ENCODE measurements at regions not wholly inside any gene's neighbourhood (a gene's known extent, or its start where the extent isn't known, plus 50 kb on each side); places are given as distances from the start of the nearest gene placed in this dataset.

DNA sequence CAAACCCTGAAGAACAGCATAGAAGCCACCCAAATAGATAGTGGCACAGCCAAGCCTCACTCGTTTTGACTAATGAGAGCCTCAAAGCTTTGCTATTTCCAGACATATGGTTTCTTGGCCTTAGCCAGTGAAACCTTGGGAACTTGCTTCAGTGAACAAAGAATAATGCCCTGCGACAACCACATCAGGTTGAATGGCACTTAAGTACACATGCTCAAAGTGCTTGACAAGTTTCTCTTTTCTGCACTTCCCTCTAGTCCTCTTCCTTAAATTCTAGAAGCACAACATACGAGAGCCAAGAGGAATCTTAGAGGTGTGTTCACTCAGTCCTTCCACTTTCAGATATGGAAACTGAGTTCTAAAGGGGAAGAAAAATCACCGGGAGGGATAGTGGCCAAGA, 258.3 kb downstream of the HAUS1 start:
- Mint-ChIP-seq H3K27me3 (ENCODE audit: insufficient read depth, low read depth) (peaks cover 5% of the 10 kb centered on the region), H3K36me3 (peaks cover 46% of the 10 kb centered on the region), H3K4me1 (peaks cover 20% of the 10 kb centered on the region), H3K27ac (no peak overlapping the region), H3K9me3 (peaks cover 17% of the 10 kb centered on the region), H3K4me3 (no peak overlapping the region)
- Histone ChIP-seq H3K79me2 (ENCODE audit: low read depth) (no peaks in the 10 kb centered on the region), H2AFZ (replicated peaks) (no peak overlapping the region), H3F3A (ENCODE audit: low read depth) (no peaks in the 10 kb centered on the region), H3K4me2 (no peak overlapping the region), H4K20me1 (ENCODE audit: low read depth) (peaks cover 33% of the 10 kb centered on the region), H3K27me3 (no peaks in the 10 kb centered on the region), H3K4me1 (peaks cover 6% of the 10 kb centered on the region), H3K9ac (no peak overlapping the region), H3K9me3 (ENCODE audit: low read depth) (no peaks in the 10 kb centered on the region), H3K27ac (no peak overlapping the region), H3K4me3 (no peak overlapping the region), H3K36me3 (no peaks in the 10 kb centered on the region)
- TF ChIP-seq EZH2phosphoT487 (IDR thresholded peaks at IDR 0.05) (no peak), EZH2 (IDR thresholded peaks at IDR 0.05) (no peak)
- TF ChIP-seq, protein P1, sequence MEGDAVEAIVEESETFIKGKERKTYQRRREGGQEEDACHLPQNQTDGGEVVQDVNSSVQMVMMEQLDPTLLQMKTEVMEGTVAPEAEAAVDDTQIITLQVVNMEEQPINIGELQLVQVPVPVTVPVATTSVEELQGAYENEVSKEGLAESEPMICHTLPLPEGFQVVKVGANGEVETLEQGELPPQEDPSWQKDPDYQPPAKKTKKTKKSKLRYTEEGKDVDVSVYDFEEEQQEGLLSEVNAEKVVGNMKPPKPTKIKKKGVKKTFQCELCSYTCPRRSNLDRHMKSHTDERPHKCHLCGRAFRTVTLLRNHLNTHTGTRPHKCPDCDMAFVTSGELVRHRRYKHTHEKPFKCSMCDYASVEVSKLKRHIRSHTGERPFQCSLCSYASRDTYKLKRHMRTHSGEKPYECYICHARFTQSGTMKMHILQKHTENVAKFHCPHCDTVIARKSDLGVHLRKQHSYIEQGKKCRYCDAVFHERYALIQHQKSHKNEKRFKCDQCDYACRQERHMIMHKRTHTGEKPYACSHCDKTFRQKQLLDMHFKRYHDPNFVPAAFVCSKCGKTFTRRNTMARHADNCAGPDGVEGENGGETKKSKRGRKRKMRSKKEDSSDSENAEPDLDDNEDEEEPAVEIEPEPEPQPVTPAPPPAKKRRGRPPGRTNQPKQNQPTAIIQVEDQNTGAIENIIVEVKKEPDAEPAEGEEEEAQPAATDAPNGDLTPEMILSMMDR (IDR thresholded peaks at IDR 0.05), result no peak
- DNase-seq (ENCODE audit: low spot score), result no peak

DNA sequence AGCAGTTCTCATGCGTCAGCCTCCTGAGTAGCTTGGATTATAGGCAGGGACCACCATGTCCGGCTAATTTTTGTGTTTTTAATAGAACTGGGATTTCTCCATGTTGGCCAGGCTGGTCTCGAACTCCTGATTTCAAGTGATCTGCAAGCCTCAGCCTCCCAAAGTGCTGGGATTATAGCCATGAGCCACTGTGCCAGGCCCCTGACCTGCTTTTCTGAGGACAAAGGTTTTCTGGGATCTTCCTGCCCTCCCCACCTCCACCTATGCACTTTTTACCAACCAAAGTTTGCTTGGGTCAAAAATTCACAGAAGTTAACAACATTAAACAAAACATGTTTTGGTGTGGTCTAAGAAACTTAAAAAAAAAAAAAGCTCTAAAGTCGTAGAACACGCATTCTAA, 259.9 kb downstream of the HAUS1 start:
- no peak for DNase-seq (ENCODE audit: low spot score)
- no peak overlapping the region for H3K27ac ChIP-seq

GRCh38 chr18:46366201-46366600, 262.0 kb downstream of the HAUS1 start:
- peaks cover 2% of the 10 kb centered on the region for H3K27me3 Mint-ChIP-seq (ENCODE audit: insufficient read depth, low read depth)
- H3K36me3 ChIP-seq, result no peaks in the 10 kb centered on the region
- peaks cover 28% of the 10 kb centered on the region for H3K36me3 Mint-ChIP-seq
- H3K27me3 ChIP-seq, result no peaks in the 10 kb centered on the region
- no peaks in the 10 kb centered on the region for H3K79me2 ChIP-seq (ENCODE audit: low read depth)
- TF ChIP-seq, protein P1 (IDR thresholded peaks at IDR 0.05), result no peak
- TF ChIP-seq EZH2phosphoT487 (IDR thresholded peaks at IDR 0.05) (no peak), EZH2 (IDR thresholded peaks at IDR 0.05) (no peak)
- no peak for DNase-seq (ENCODE audit: low spot score)
- H3K9me3 ChIP-seq (ENCODE audit: low read depth), result no peaks in the 10 kb centered on the region
- H3F3A ChIP-seq (ENCODE audit: low read depth), result no peaks in the 10 kb centered on the region
- H3K4me2 ChIP-seq, result no peak overlapping the region
- H2AFZ ChIP-seq (replicated peaks), result no peak overlapping the region
- peaks cover 62% of the 10 kb centered on the region for H4K20me1 ChIP-seq (ENCODE audit: low read depth)
- no peak overlapping the region for H3K4me3 Mint-ChIP-seq
- H3K4me1 Mint-ChIP-seq, result peaks cover 17% of the 10 kb centered on the region
- H3K4me3 ChIP-seq, result no peak overlapping the region
- no peaks in the 10 kb centered on the region for H3K4me1 ChIP-seq
- H3K27ac ChIP-seq, result no peak overlapping the region
- no peaks in the 10 kb centered on the region for H3K9me3 Mint-ChIP-seq
- no peak overlapping the region for H3K27ac Mint-ChIP-seq
- no peak overlapping the region for H3K9ac ChIP-seq

More for the DNA sequence above, 259.9 kb downstream of the HAUS1 start:
- Mint-ChIP-seq H3K9me3 (peaks cover 7% of the 10 kb centered on the region), H3K27ac (no peak overlapping the region), H3K27me3 (ENCODE audit: insufficient read depth, low read depth) (peaks cover 2% of the 10 kb centered on the region), H3K36me3 (peaks cover 36% of the 10 kb centered on the region), H3K4me1 (peaks cover 16% of the 10 kb centered on the region), H3K4me3 (no peak overlapping the region)
- Histone ChIP-seq H3K79me2 (ENCODE audit: low read depth) (no peaks in the 10 kb centered on the region), H4K20me1 (ENCODE audit: low read depth) (peaks cover 44% of the 10 kb centered on the region), H3K4me3 (no peak overlapping the region), H2AFZ (replicated peaks) (no peak overlapping the region), H3K27me3 (no peaks in the 10 kb centered on the region), H3K36me3 (no peaks in the 10 kb centered on the region), H3K4me1 (peaks cover 6% of the 10 kb centered on the region), H3K9ac (no peak overlapping the region), H3K4me2 (no peak overlapping the region), H3K9me3 (ENCODE audit: low read depth) (no peaks in the 10 kb centered on the region), H3F3A (ENCODE audit: low read depth) (no peaks in the 10 kb centered on the region)
- TF ChIP-seq, protein P1 (IDR thresholded peaks at IDR 0.05), result no peak
- TF ChIP-seq EZH2 (IDR thresholded peaks at IDR 0.05), result no peak
- TF ChIP-seq EZH2phosphoT487 (IDR thresholded peaks at IDR 0.05), result no peak
